ENCODE measurements at regions not wholly inside any gene's neighbourhood (a gene's known extent, or its start where the extent isn't known, plus 50 kb on each side); places are given as distances from the start of the nearest gene placed in this dataset.

- H4K20me1 ChIP-seq (ENCODE audit: insufficient read depth, low read length): no peaks in the 10 kb centered on the region
- H3K9me3 ChIP-seq (ENCODE audit: insufficient read depth, low read depth, low read length): no peaks in the 10 kb centered on the region
- H3K36me3 Mint-ChIP-seq (ENCODE audit: low read depth, unreplicated experiment): no peaks in the 10 kb centered on the region
- H3K4me3 ChIP-seq (ENCODE audit: insufficient read depth, low read depth, low read length): no peak overlapping the region
- TF ChIP-seq, protein P1, sequence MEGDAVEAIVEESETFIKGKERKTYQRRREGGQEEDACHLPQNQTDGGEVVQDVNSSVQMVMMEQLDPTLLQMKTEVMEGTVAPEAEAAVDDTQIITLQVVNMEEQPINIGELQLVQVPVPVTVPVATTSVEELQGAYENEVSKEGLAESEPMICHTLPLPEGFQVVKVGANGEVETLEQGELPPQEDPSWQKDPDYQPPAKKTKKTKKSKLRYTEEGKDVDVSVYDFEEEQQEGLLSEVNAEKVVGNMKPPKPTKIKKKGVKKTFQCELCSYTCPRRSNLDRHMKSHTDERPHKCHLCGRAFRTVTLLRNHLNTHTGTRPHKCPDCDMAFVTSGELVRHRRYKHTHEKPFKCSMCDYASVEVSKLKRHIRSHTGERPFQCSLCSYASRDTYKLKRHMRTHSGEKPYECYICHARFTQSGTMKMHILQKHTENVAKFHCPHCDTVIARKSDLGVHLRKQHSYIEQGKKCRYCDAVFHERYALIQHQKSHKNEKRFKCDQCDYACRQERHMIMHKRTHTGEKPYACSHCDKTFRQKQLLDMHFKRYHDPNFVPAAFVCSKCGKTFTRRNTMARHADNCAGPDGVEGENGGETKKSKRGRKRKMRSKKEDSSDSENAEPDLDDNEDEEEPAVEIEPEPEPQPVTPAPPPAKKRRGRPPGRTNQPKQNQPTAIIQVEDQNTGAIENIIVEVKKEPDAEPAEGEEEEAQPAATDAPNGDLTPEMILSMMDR (IDR thresholded peaks at IDR 0.05; ENCODE audit: insufficient read depth, low read depth, low read length): no peak
- TF ChIP-seq EZH2 (IDR thresholded peaks at IDR 0.05; ENCODE audit: insufficient read depth, low read length): no peak
- H3K36me3 ChIP-seq (ENCODE audit: insufficient read depth, low read length): no peaks in the 10 kb centered on the region
- no peaks in the 10 kb centered on the region for H3K4me1 ChIP-seq (ENCODE audit: insufficient read depth, low read length)
- no peak overlapping the region for H2AFZ ChIP-seq (ENCODE audit: low read depth, low read length)
- no peaks in the 10 kb centered on the region for H3K27me3 ChIP-seq (ENCODE audit: insufficient read depth, low read length)
- FAIRE-seq (no peak), DNase-seq (ENCODE audit: low read depth) (no peak)
- H3K79me2 ChIP-seq (ENCODE audit: insufficient read depth, low read length): no peaks in the 10 kb centered on the region
- peaks cover 12% of the 10 kb centered on the region for H3K27me3 Mint-ChIP-seq (ENCODE audit: low read depth, unreplicated experiment)
- H3K27ac ChIP-seq (ENCODE audit: low read depth, low read length): no peak overlapping the region
- H3K4me1 Mint-ChIP-seq (ENCODE audit: low read depth, unreplicated experiment): no peaks in the 10 kb centered on the region
- H3K4me2 ChIP-seq (ENCODE audit: low read length): no peak overlapping the region
- no peaks in the 10 kb centered on the region for H3K9me3 Mint-ChIP-seq (ENCODE audit: unreplicated experiment)
- H3K4me3 Mint-ChIP-seq (ENCODE audit: unreplicated experiment): no peak overlapping the region
- H3K9ac ChIP-seq (ENCODE audit: low read length): no peak overlapping the region
- H3K27ac Mint-ChIP-seq (ENCODE audit: unreplicated experiment): no peak overlapping the region
These were observed 280.3 kb upstream of the SKOR2 start for GRCh38 chr18:47531717-47532116.

- no peaks in the 10 kb centered on the region for H3K36me3 ChIP-seq (ENCODE audit: insufficient read depth, low read length)
- no peaks in the 10 kb centered on the region for H3K4me1 Mint-ChIP-seq (ENCODE audit: low read depth, unreplicated experiment)
- TF ChIP-seq, protein P1 (IDR thresholded peaks at IDR 0.05; ENCODE audit: insufficient read depth, low read depth, low read length): no peak
- TF ChIP-seq EZH2 (IDR thresholded peaks at IDR 0.05; ENCODE audit: insufficient read depth, low read length): no peak
- H3K9me3 Mint-ChIP-seq (ENCODE audit: unreplicated experiment): no peaks in the 10 kb centered on the region
- no peak overlapping the region for H3K27ac Mint-ChIP-seq (ENCODE audit: unreplicated experiment)
- no peak for FAIRE-seq
- H3K4me3 ChIP-seq (ENCODE audit: insufficient read depth, low read depth, low read length): no peak overlapping the region
- no peaks in the 10 kb centered on the region for H3K4me1 ChIP-seq (ENCODE audit: insufficient read depth, low read length)
- H4K20me1 ChIP-seq (ENCODE audit: insufficient read depth, low read length): no peaks in the 10 kb centered on the region
- no peak overlapping the region for H3K27ac ChIP-seq (ENCODE audit: low read depth, low read length)
- H3K9ac ChIP-seq (ENCODE audit: low read length): no peak overlapping the region
- no peak overlapping the region for H3K4me3 Mint-ChIP-seq (ENCODE audit: unreplicated experiment)
- H3K9me3 ChIP-seq (ENCODE audit: insufficient read depth, low read depth, low read length): no peaks in the 10 kb centered on the region
- H3K79me2 ChIP-seq (ENCODE audit: insufficient read depth, low read length): no peaks in the 10 kb centered on the region
- DNase-seq (ENCODE audit: low read depth): no peak
- no peaks in the 10 kb centered on the region for H3K27me3 ChIP-seq (ENCODE audit: insufficient read depth, low read length)
- no peak overlapping the region for H2AFZ ChIP-seq (ENCODE audit: low read depth, low read length)
- H3K27me3 Mint-ChIP-seq (ENCODE audit: low read depth, unreplicated experiment): peaks cover 12% of the 10 kb centered on the region
- H3K4me2 ChIP-seq (ENCODE audit: low read length): no peak overlapping the region
- H3K36me3 Mint-ChIP-seq (ENCODE audit: low read depth, unreplicated experiment): no peaks in the 10 kb centered on the region
These were observed 279.2 kb upstream of the SKOR2 start for GRCh38 chr18:47530695-47531094.

DNA sequence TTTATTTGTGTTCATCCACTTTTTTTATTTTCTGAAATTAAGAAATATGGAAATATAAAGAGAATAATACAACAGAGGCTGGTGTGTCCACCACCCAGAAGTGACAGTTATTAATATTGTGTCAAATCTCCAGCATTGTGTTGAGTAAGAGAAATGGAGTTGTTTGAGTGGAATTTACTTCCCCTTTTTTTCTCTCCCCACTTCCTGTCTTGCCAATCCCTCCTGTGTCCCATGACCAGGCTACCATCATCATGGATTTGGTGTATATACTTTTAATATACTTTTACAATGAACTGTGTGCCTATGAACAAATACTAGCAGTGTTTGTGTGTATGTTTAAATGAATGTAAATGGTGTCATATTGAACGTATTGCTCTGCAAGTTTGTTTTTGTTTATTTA is 276.9 kb upstream of the SKOR2 start:
- peaks cover 22% of the 10 kb centered on the region for H3K27me3 Mint-ChIP-seq (ENCODE audit: low read depth, unreplicated experiment)

More for the DNA sequence above, 276.9 kb upstream of the SKOR2 start:
- no peak for DNase-seq (ENCODE audit: low read depth)
- no peak overlapping the region for H2AFZ ChIP-seq (ENCODE audit: low read depth, low read length)
- no peaks in the 10 kb centered on the region for H3K9me3 ChIP-seq (ENCODE audit: insufficient read depth, low read depth, low read length)
- H3K4me1 ChIP-seq (ENCODE audit: insufficient read depth, low read length): no peaks in the 10 kb centered on the region
- no peak overlapping the region for H3K4me2 ChIP-seq (ENCODE audit: low read length)
- Mint-ChIP-seq H3K4me1 (ENCODE audit: low read depth, unreplicated experiment) (no peaks in the 10 kb centered on the region), H3K9me3 (ENCODE audit: unreplicated experiment) (no peaks in the 10 kb centered on the region), H3K4me3 (ENCODE audit: unreplicated experiment) (no peak overlapping the region), H3K27ac (ENCODE audit: unreplicated experiment) (no peak overlapping the region), H3K36me3 (ENCODE audit: low read depth, unreplicated experiment) (no peaks in the 10 kb centered on the region)
- no peak for TF ChIP-seq EZH2 (IDR thresholded peaks at IDR 0.05; ENCODE audit: insufficient read depth, low read length)
- no peaks in the 10 kb centered on the region for H3K27me3 ChIP-seq (ENCODE audit: insufficient read depth, low read length)
- no peak overlapping the region for H3K4me3 ChIP-seq (ENCODE audit: insufficient read depth, low read depth, low read length)
- FAIRE-seq: no peak
- no peaks in the 10 kb centered on the region for H3K36me3 ChIP-seq (ENCODE audit: insufficient read depth, low read length)
- no peak overlapping the region for H3K9ac ChIP-seq (ENCODE audit: low read length)
- H3K79me2 ChIP-seq (ENCODE audit: insufficient read depth, low read length): no peaks in the 10 kb centered on the region
- H4K20me1 ChIP-seq (ENCODE audit: insufficient read depth, low read length): no peaks in the 10 kb centered on the region
- H3K27ac ChIP-seq (ENCODE audit: low read depth, low read length): no peak overlapping the region

Measured in astrocyte (in vitro differentiated cells and primary cell).